Thyroid gland (tissue), 4 donors: ENCODE measurements at regions not wholly inside any gene's neighbourhood (a gene's known extent, or its start where the extent isn't known, plus 50 kb on each side); places are given as distances from the start of the nearest gene placed in this dataset.

Experiments used
- DNase-seq, 2 donors: peaks; one replicate each; pipeline ENCODE4 v3.0.0-alpha.2; 2019
- H3K27ac ChIP-seq, 3 donors: fragments of 200-600 bp; sonication (generic); 1 replicate in 2 of 3; 2 replicates in 1 of 3; pipeline ENCODE4 v1.5.1; 2016 to 2019; ENCODE audit warnings: mild to moderate bottlenecking in 1 of 3, moderate library complexity in 1 of 3
- H3K27me3 ChIP-seq: fragments of 200-600 bp; sonication (generic); one replicate; pipeline ENCODE4 v1.5.1; 2019
- H3K36me3 ChIP-seq, 2 donors: fragments of 200-600 bp; sonication (generic); one replicate each; pipeline ENCODE4 v1.5.1; 2016 to 2019
- H3K4me1 ChIP-seq, 2 donors: fragments of 200-600 bp; sonication (generic); one replicate each; pipeline ENCODE4 v1.5.1; 2017 to 2019
- H3K4me3 ChIP-seq, 3 donors: fragments of 200-600 bp; sonication (generic); replicated peaks in 1 of 3; 1 replicate in 2 of 3; 2 replicates in 1 of 3; pipeline ENCODE4 v1.5.1; 2016; ENCODE audit warnings: mild to moderate bottlenecking in 1 of 3
- H3K9me3 ChIP-seq: fragments of 200-600 bp; sonication (generic); one replicate; pipeline ENCODE4 v1.5.1; 2017
- CTCF ChIP-seq, 6 experiments: fragments of 200-600 bp in 3 of 6; fragments of 450-650 bp in 3 of 6; sonication (generic) in 3 of 6; IDR thresholded peaks; one replicate each; pipeline ENCODE4 v1.5.1; 2016 to 2019; ENCODE audit warnings: antibody characterized with exemption in 6 of 6, mild to moderate bottlenecking in 2 of 6, inconsistent platforms in 1 of 6, moderate library complexity in 1 of 6
- POLR2A ChIP-seq, 2 donors: fragments of 450-650 bp; IDR thresholded peaks; one replicate each; pipeline ENCODE4 v1.6.1; 2017; ENCODE audit warnings: antibody characterized with exemption in 2 of 2, mild to moderate bottlenecking in 2 of 2, moderate library complexity in 1 of 2
- WGBS, 2 donors: methylation state at CpG; one replicate each; pipeline ENCODE4 v1.1.5; 2017; 5-methylcytosine and 5-hydroxymethylcytosine counted together
- intact Hi-C: fragments of 100-400 bp; cut with DNase I; formaldehyde crosslinking; loops from one replicate; pipeline ENCODE4 v1.15.1; 2023

GRCh38 chr2:122423934-122424333 lies 668.5 kb downstream of the TSN start:
- no peak for TF ChIP-seq POLR2A (IDR thresholded peaks at IDR 0.05)
- TF ChIP-seq CTCF (IDR thresholded peaks at IDR 0.05): no peak
- no peak overlapping the region for H3K4me3 ChIP-seq
- H3K9me3 ChIP-seq: no peaks in the 10 kb centered on the region
- H3K4me1 ChIP-seq: no peaks in the 10 kb centered on the region
- DNase-seq: no peak
- intact Hi-C loops: no loop called here
- H3K27ac ChIP-seq: no peak overlapping the region
- H3K36me3 ChIP-seq: no peaks in the 10 kb centered on the region
- H3K27me3 ChIP-seq: no peaks in the 10 kb centered on the region
- WGBS, 2 donors: 76 to 83% methylated on average over 4 of the region's 4 CpGs

- no peak for TF ChIP-seq CTCF (IDR thresholded peaks at IDR 0.05)
- TF ChIP-seq POLR2A (IDR thresholded peaks at IDR 0.05): no peak
- no peak for DNase-seq
- Histone ChIP-seq H3K9me3 (no peaks in the 10 kb centered on the region), H3K36me3 (no peaks in the 10 kb centered on the region), H3K4me1 (no peaks in the 10 kb centered on the region), H3K4me3 (no peak overlapping the region), H3K27ac (no peak overlapping the region), H3K27me3 (no peaks in the 10 kb centered on the region)
- 76 to 92% methylated on average over 8 of the region's 8 CpGs for WGBS, 2 donors
- intact Hi-C loops: no loop called here
These were observed 677.8 kb downstream of the TSN start for GRCh38 chr2:122433123-122433754.

- Histone ChIP-seq H3K36me3 (no peaks in the 10 kb centered on the region), H3K4me1 (no peaks in the 10 kb centered on the region), H3K4me3 (no peak overlapping the region), H3K27ac (no peak overlapping the region), H3K27me3 (no peaks in the 10 kb centered on the region), H3K9me3 (no peaks in the 10 kb centered on the region)
- 97 to 98% methylated on average over 1 of the region's 1 CpG for WGBS, 2 donors
- intact Hi-C loops: no loop called here
- TF ChIP-seq POLR2A (IDR thresholded peaks at IDR 0.05) (no peak), CTCF (IDR thresholded peaks at IDR 0.05) (no peak)
- DNase-seq: no peak
These were observed 689.6 kb downstream of the TSN start for GRCh38 chr2:122445003-122445402.

GRCh38 chr2:122446761-122447160 lies 691.3 kb downstream of the TSN start:
- intact Hi-C loops: no loop called here

More at GRCh38 chr2:122446761-122447160, 691.3 kb downstream of the TSN start:
- no peaks in the 10 kb centered on the region for H3K27me3 ChIP-seq
- 58 to 86% methylated on average over 4 of the region's 4 CpGs for whole genome bisulfite sequencing, 2 donors
- no peak for TF ChIP-seq CTCF (IDR thresholded peaks at IDR 0.05)
- no peak for TF ChIP-seq POLR2A (IDR thresholded peaks at IDR 0.05)
- H3K4me3 ChIP-seq: no peak overlapping the region
- no peaks in the 10 kb centered on the region for H3K9me3 ChIP-seq
- DNase-seq: no peak
- no peaks in the 10 kb centered on the region for H3K4me1 ChIP-seq
- H3K27ac ChIP-seq: no peak overlapping the region
- no peaks in the 10 kb centered on the region for H3K36me3 ChIP-seq
